SK-N-SH treated with all-trans-retinoic acid at 6 μM for 48 hours (cell line): ENCODE measurements at regions not wholly inside any gene's neighbourhood (a gene's known extent, or its start where the extent isn't known, plus 50 kb on each side); places are given as distances from the start of the nearest gene placed in this dataset.

Experiments
- ATAC-seq: fragments of 200-7000 bp; cut with Tn5 transposase; 3 replicates; pipeline ENCODE4 v1.9.1; 2020; ENCODE audit warnings: mild to moderate bottlenecking, moderate library complexity
- ARNTL ChIP-seq: fragments of 450-650 bp; formaldehyde crosslinking; IDR thresholded peaks from 2 replicates; pipeline ENCODE4 v1.5.0; 2020; ENCODE audit warnings: low read depth, mild to moderate bottlenecking, moderate library complexity, borderline replicate concordance
- BACH2 ChIP-seq: fragments of 250-450 bp; sonication (Bioruptor Pico); IDR thresholded peaks from 2 replicates; pipeline ENCODE4 v1.9.0; 2021; ENCODE audit warnings: mild to moderate bottlenecking, borderline replicate concordance
- CSDC2 ChIP-seq: fragments of 250-450 bp; sonication (Bioruptor Pico); IDR thresholded peaks from 2 replicates; pipeline ENCODE4 v1.5.0; 2020; ENCODE audit warnings: mild to moderate bottlenecking, moderate library complexity
- ESRRG ChIP-seq: fragments of 250-450 bp; sonication (Bioruptor Pico); IDR thresholded peaks from 2 replicates; pipeline ENCODE4 v1.6.1; 2021; ENCODE audit warnings: mild to moderate bottlenecking
- GLIS3 ChIP-seq: fragments of 250-450 bp; sonication (Bioruptor Pico); IDR thresholded peaks from 2 replicates; pipeline ENCODE4 v1.5.0; 2020; ENCODE audit warnings: mild to moderate bottlenecking, moderate library complexity
- OSR1 ChIP-seq: fragments of 250-450 bp; sonication (Bioruptor Pico); IDR thresholded peaks from 2 replicates; pipeline ENCODE4 v1.8.0; 2022; ENCODE audit warnings: moderate library complexity, mild to moderate bottlenecking, inconsistent platforms
- PPARA ChIP-seq: fragments of 250-450 bp; sonication (Bioruptor Pico); IDR thresholded peaks from 2 replicates; pipeline ENCODE4 v1.5.0; 2020; ENCODE audit warnings: mild to moderate bottlenecking, borderline replicate concordance
- RARB ChIP-seq: fragments of 250-450 bp; sonication (Bioruptor Pico); IDR thresholded peaks from 2 replicates; pipeline ENCODE4 v1.8.0; 2021; ENCODE audit warnings: mild to moderate bottlenecking, moderate library complexity
- SNAI2 ChIP-seq: fragments of 250-450 bp; sonication (Bioruptor Pico); IDR thresholded peaks from 2 replicates; pipeline ENCODE4 v1.5.0; 2020; ENCODE audit warnings: mild to moderate bottlenecking, moderate library complexity
- TCF4 ChIP-seq: fragments of 250-450 bp; sonication (Bioruptor Pico); IDR thresholded peaks from 2 replicates; pipeline ENCODE4 v1.8.0; 2021; ENCODE audit warnings: mild to moderate bottlenecking, moderate library complexity, borderline replicate concordance
- TOX ChIP-seq: fragments of 250-450 bp; sonication (Bioruptor Pico); IDR thresholded peaks from 2 replicates; pipeline ENCODE4 v1.8.0; 2021; ENCODE audit warnings: mild to moderate bottlenecking, moderate library complexity, borderline replicate concordance
- ZC3H10 ChIP-seq: fragments of 250-450 bp; sonication (Bioruptor Pico); IDR thresholded peaks from 2 replicates; pipeline ENCODE4 v1.5.1; 2021; ENCODE audit warnings: mild to moderate bottlenecking, moderate library complexity
- ZFP3 ChIP-seq: fragments of 250-450 bp; sonication (Bioruptor Pico); IDR thresholded peaks from 2 replicates; pipeline ENCODE4 v1.5.0; 2020; ENCODE audit warnings: mild to moderate bottlenecking, moderate library complexity
- ZFP30 ChIP-seq: fragments of 450-650 bp; formaldehyde crosslinking; IDR thresholded peaks from 2 replicates; pipeline ENCODE4 v1.5.0; 2022; ENCODE audit warnings: mild to moderate bottlenecking, moderate library complexity
- ZNF70 ChIP-seq: fragments of 450-650 bp; formaldehyde crosslinking; IDR thresholded peaks from 2 replicates; pipeline ENCODE4 v1.5.0; 2020; ENCODE audit warnings: mild to moderate bottlenecking, moderate library complexity
- ZNF8 ChIP-seq: fragments of 450-650 bp; formaldehyde crosslinking; IDR thresholded peaks from 2 replicates; pipeline ENCODE4 v1.5.0; 2020; ENCODE audit warnings: mild to moderate bottlenecking, moderate library complexity
- TF ChIP-seq, protein P1 (sequence below): fragments of 250-450 bp; sonication (Bioruptor Pico); IDR thresholded peaks from 2 replicates; pipeline ENCODE4 v1.8.0; 2020; ENCODE audit warnings: mild to moderate bottlenecking, moderate library complexity, borderline replicate concordance
- TF ChIP-seq, protein P2 (sequence below): fragments of 250-450 bp; sonication (Bioruptor Pico); IDR thresholded peaks from 2 replicates; pipeline ENCODE4 v1.5.1; 2021; ENCODE audit warnings: mild to moderate bottlenecking, moderate library complexity
- TF ChIP-seq, protein P3 (sequence below): fragments of 250-450 bp; sonication (Bioruptor Pico); IDR thresholded peaks from 2 replicates; pipeline ENCODE4 v1.5.1; 2020; ENCODE audit warnings: low read depth, mild to moderate bottlenecking, moderate library complexity
- TF ChIP-seq, protein P4 (sequence below): fragments of 250-450 bp; sonication (Bioruptor Pico); IDR thresholded peaks from 2 replicates; pipeline ENCODE4 v1.5.0; 2020; ENCODE audit warnings: mild to moderate bottlenecking, moderate library complexity
- TF ChIP-seq, protein P5 (sequence below): fragments of 250-450 bp; sonication (Bioruptor Pico); IDR thresholded peaks from 2 replicates; pipeline ENCODE4 v1.8.0; 2021; ENCODE audit warnings: low read depth, mild to moderate bottlenecking, moderate library complexity, borderline replicate concordance

DNA sequence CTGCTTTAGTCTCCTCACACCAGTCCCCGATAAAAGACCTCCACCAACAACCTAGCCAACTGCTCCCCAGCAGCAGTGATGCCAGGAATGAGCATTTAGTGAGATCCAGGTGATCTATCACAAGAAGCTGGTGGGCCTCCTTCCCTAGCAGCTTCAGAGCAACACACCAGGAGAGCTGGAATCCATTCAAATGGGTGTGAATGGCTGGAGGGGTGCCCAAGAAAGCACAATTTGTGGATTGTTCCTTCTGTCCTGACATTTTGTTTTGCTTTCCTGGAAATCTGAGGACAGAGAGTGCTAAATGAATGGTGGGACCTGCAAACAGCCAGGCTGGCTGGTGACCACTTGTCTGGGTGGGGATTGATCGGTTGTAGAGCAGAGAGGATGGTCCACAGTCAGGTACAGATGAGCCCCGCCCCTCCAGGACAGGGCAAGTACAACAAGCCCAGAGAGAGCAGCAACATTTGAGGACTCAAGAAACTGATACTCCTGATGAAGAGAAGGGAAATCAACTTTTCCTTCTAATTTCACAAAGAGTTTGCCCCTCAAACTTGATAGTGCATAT, 316.8 kb downstream of the VPS13C start:
- TF ChIP-seq TOX, result no peak
- no peak for ATAC-seq

DNA sequence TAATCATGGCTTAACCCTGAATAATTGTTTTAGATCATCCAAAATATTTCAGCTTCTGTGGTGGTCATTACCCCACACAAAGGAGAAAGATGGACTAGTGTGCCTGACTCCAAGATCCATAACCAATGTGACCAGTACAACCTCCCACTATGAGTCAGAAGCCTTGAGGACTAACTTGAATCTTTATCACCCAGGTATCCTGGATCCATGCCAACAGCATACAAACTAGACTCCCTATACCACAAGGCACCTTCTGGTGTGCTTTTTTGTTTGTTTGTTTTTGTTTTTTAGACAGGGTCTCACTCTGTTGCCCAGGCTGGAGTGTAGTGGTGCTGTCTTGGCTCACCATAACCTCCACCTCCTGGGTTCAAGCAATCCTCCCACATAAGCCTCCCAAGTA, 317.7 kb downstream of the VPS13C start:
- no peak for ATAC-seq
- no peak for TF ChIP-seq RARB (CRISPR knock-in tag)
- no peak for TF ChIP-seq ZFP30 (CRISPR knock-in tag)
- TF ChIP-seq, protein P1, sequence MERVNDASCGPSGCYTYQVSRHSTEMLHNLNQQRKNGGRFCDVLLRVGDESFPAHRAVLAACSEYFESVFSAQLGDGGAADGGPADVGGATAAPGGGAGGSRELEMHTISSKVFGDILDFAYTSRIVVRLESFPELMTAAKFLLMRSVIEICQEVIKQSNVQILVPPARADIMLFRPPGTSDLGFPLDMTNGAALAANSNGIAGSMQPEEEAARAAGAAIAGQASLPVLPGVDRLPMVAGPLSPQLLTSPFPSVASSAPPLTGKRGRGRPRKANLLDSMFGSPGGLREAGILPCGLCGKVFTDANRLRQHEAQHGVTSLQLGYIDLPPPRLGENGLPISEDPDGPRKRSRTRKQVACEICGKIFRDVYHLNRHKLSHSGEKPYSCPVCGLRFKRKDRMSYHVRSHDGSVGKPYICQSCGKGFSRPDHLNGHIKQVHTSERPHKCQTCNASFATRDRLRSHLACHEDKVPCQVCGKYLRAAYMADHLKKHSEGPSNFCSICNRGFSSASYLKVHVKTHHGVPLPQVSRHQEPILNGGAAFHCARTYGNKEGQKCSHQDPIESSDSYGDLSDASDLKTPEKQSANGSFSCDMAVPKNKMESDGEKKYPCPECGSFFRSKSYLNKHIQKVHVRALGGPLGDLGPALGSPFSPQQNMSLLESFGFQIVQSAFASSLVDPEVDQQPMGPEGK, result no peak
- TF ChIP-seq CSDC2, result no peak
- no peak for TF ChIP-seq ZNF8 (CRISPR knock-in tag)
- no peak for TF ChIP-seq ARNTL (CRISPR knock-in tag)
- TF ChIP-seq, protein P2, sequence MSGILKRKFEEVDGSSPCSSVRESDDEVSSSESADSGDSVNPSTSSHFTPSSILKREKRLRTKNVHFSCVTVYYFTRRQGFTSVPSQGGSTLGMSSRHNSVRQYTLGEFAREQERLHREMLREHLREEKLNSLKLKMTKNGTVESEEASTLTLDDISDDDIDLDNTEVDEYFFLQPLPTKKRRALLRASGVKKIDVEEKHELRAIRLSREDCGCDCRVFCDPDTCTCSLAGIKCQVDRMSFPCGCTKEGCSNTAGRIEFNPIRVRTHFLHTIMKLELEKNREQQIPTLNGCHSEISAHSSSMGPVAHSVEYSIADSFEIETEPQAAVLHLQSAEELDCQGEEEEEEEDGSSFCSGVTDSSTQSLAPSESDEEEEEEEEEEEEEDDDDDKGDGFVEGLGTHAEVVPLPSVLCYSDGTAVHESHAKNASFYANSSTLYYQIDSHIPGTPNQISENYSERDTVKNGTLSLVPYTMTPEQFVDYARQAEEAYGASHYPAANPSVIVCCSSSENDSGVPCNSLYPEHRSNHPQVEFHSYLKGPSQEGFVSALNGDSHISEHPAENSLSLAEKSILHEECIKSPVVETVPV (CRISPR knock-in tag), result no peak
- TF ChIP-seq TOX, result no peak
- no peak for TF ChIP-seq ESRRG
- no peak for TF ChIP-seq OSR1 (CRISPR knock-in tag)
- no peak for TF ChIP-seq PPARA (CRISPR knock-in tag)
- TF ChIP-seq ZC3H10 (CRISPR knock-in tag), result no peak
- TF ChIP-seq, protein P3, sequence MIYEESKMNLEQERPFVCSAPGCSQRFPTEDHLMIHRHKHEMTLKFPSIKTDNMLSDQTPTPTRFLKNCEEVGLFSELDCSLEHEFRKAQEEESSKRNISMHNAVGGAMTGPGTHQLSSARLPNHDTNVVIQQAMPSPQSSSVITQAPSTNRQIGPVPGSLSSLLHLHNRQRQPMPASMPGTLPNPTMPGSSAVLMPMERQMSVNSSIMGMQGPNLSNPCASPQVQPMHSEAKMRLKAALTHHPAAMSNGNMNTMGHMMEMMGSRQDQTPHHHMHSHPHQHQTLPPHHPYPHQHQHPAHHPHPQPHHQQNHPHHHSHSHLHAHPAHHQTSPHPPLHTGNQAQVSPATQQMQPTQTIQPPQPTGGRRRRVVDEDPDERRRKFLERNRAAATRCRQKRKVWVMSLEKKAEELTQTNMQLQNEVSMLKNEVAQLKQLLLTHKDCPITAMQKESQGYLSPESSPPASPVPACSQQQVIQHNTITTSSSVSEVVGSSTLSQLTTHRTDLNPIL, result no peak
- no peak for TF ChIP-seq TCF4 (CRISPR knock-in tag)
- no peak for TF ChIP-seq BACH2 (CRISPR knock-in tag)
- no peak for TF ChIP-seq SNAI2
- TF ChIP-seq ZNF70 (CRISPR knock-in tag), result no peak
- TF ChIP-seq, protein P4, sequence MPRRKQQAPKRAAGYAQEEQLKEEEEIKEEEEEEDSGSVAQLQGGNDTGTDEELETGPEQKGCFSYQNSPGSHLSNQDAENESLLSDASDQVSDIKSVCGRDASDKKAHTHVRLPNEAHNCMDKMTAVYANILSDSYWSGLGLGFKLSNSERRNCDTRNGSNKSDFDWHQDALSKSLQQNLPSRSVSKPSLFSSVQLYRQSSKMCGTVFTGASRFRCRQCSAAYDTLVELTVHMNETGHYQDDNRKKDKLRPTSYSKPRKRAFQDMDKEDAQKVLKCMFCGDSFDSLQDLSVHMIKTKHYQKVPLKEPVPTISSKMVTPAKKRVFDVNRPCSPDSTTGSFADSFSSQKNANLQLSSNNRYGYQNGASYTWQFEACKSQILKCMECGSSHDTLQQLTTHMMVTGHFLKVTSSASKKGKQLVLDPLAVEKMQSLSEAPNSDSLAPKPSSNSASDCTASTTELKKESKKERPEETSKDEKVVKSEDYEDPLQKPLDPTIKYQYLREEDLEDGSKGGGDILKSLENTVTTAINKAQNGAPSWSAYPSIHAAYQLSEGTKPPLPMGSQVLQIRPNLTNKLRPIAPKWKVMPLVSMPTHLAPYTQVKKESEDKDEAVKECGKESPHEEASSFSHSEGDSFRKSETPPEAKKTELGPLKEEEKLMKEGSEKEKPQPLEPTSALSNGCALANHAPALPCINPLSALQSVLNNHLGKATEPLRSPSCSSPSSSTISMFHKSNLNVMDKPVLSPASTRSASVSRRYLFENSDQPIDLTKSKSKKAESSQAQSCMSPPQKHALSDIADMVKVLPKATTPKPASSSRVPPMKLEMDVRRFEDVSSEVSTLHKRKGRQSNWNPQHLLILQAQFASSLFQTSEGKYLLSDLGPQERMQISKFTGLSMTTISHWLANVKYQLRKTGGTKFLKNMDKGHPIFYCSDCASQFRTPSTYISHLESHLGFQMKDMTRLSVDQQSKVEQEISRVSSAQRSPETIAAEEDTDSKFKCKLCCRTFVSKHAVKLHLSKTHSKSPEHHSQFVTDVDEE (CRISPR knock-in tag), result no peak
- no peak for TF ChIP-seq GLIS3 (CRISPR knock-in tag)

DNA sequence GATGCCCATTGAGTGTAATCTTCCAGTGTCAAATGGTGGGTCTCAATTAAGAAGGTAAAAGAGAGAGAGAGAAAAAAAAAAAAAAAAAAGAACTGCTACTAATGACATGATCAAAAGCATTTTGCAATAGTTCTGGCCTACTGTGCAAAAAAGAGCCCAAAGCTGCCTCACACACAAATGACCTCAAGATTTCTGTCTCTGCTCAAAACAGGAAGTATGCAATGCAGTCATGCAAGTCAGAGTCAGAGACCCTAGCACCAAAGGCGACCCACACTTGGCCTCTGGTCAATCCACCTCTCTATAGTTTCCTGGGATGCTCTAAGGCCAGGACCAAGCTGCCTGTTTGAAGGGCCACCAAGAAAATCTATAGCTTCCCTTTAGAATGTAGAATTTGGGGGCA, 323.5 kb downstream of the VPS13C start:
- TF ChIP-seq, protein P2 (CRISPR knock-in tag), result no peak
- TF ChIP-seq ZFP3 (CRISPR knock-in tag) (no peak), TOX (no peak), ZNF70 (CRISPR knock-in tag) (no peak)

DNA sequence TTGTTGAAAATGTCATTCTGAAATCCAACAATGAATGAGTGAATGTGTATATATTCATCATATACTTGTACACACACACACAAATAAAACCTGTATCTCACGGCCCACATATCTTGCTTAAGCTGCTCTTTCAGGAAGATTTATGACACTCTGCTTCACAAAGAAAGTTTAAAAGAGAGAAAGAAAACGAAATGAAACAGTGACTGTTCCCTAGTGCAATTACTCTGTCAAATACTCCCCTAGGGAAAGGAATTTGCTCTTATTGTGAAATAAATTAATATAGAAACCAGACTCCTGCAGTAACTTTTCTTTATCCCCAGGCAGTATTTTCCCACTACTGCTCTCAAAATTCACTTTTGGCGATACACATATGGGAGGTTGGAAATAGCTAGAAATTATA, 329.1 kb downstream of the VPS13C start:
- TF ChIP-seq TCF4 (CRISPR knock-in tag), result no peak
- TF ChIP-seq, protein P5, sequence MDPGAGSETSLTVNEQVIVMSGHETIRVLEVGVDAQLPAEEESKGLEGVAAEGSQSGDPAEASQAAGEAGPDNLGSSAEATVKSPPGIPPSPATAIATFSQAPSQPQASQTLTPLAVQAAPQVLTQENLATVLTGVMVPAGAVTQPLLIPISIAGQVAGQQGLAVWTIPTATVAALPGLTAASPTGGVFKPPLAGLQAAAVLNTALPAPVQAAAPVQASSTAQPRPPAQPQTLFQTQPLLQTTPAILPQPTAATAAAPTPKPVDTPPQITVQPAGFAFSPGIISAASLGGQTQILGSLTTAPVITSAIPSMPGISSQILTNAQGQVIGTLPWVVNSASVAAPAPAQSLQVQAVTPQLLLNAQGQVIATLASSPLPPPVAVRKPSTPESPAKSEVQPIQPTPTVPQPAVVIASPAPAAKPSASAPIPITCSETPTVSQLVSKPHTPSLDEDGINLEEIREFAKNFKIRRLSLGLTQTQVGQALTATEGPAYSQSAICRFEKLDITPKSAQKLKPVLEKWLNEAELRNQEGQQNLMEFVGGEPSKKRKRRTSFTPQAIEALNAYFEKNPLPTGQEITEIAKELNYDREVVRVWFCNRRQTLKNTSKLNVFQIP (CRISPR knock-in tag), result no peak
- TF ChIP-seq, protein P4 (CRISPR knock-in tag), result no peak
- TF ChIP-seq ESRRG, result no peak
- TF ChIP-seq CSDC2, result no peak
- TF ChIP-seq GLIS3 (CRISPR knock-in tag), result no peak
- no peak for TF ChIP-seq SNAI2
- TF ChIP-seq PPARA (CRISPR knock-in tag), result no peak
- TF ChIP-seq, all 23 proteins: peak for 0
- no peak for ATAC-seq

More for the DNA sequence above, 323.5 kb downstream of the VPS13C start:
- no peak for ATAC-seq
